ENCODE measurements at regions not wholly inside any gene's neighbourhood (a gene's known extent, or its start where the extent isn't known, plus 50 kb on each side); places are given as distances from the start of the nearest gene placed in this dataset.

DNA sequence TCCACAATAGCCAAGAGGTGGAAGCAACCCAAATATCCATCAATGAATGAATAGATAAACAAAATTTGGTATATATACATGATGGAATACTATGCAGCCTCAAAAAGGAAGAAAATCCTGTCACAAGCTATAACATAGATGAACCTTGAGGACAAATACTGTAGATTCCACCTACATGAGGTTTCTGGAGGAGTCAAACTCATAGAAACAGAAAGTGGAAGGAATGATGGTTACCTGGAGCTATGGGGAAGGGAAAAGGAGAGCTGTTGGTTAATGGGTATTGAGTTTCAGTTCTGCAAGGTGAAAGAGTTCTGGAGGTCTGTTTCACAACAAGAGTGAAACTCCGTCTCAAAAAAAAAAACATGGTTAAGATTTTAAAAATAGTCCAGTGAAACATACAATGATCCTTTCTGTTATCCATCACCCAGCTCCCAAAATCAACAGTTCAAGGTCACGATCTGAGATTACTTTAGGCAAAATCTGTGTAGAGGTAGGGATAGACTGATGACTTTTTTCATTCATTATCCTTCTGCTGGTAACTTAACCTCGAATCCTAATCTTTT is 80.8 kb upstream of the HNRNPU start (continued):
- TF ChIP-seq, protein P1, sequence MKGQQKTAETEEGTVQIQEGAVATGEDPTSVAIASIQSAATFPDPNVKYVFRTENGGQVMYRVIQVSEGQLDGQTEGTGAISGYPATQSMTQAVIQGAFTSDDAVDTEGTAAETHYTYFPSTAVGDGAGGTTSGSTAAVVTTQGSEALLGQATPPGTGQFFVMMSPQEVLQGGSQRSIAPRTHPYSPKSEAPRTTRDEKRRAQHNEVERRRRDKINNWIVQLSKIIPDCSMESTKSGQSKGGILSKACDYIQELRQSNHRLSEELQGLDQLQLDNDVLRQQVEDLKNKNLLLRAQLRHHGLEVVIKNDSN (IDR thresholded peaks at IDR 0.05; ENCODE audit: borderline replicate concordance, extremely low read length, insufficient read depth, low read depth, low read length), result no peak
- peak; percentile 96 for TF ChIP-seq EED (IDR thresholded peaks at IDR 0.05; ENCODE audit: low read depth)
- TF ChIP-seq DPF2 (IDR thresholded peaks at IDR 0.05), result peak; percentile 63
- peak; percentile 97 to 98 for TF ChIP-seq IKZF2 (IDR thresholded peaks at IDR 0.05)
- TF ChIP-seq STAT3 (IDR thresholded peaks at IDR 0.05; ENCODE audit: low read depth, low read length), result no peak
- peak; percentile 55 for TF ChIP-seq MEF2B (IDR thresholded peaks at IDR 0.05; ENCODE audit: partially characterized antibody, poor library complexity, severe bottlenecking)
- TF ChIP-seq RAD51 (IDR thresholded peaks at IDR 0.05), result no peak
- TF ChIP-seq ZNF217 (IDR thresholded peaks at IDR 0.05), result peak; percentile 94; the same call in 1 of the 2 replicates
- no peak for TF ChIP-seq CHD2 (IDR thresholded peaks at IDR 0.05; ENCODE audit: borderline replicate concordance, low read depth, low read length)
- TF ChIP-seq, protein P2, sequence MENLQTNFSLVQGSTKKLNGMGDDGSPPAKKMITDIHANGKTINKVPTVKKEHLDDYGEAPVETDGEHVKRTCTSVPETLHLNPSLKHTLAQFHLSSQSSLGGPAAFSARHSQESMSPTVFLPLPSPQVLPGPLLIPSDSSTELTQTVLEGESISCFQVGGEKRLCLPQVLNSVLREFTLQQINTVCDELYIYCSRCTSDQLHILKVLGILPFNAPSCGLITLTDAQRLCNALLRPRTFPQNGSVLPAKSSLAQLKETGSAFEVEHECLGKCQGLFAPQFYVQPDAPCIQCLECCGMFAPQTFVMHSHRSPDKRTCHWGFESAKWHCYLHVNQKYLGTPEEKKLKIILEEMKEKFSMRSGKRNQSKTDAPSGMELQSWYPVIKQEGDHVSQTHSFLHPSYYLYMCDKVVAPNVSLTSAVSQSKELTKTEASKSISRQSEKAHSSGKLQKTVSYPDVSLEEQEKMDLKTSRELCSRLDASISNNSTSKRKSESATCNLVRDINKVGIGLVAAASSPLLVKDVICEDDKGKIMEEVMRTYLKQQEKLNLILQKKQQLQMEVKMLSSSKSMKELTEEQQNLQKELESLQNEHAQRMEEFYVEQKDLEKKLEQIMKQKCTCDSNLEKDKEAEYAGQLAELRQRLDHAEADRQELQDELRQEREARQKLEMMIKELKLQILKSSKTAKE (IDR thresholded peaks at IDR 0.05; ENCODE audit: low read depth, poor library complexity, severe bottlenecking), result peak; percentile 52
- no peak for TF ChIP-seq SIX5 (IDR thresholded peaks at IDR 0.05; ENCODE audit: low read depth, low read length, severe bottlenecking)
- peak; percentile 80; the same call in 1 of the 2 replicates for TF ChIP-seq CBX5 (IDR thresholded peaks at IDR 0.05; ENCODE audit: low read depth)
- TF ChIP-seq CBX3 (IDR thresholded peaks at IDR 0.05; ENCODE audit: borderline replicate concordance, low read depth), result no peak
- TF ChIP-seq SIN3A (IDR thresholded peaks at IDR 0.05; ENCODE audit: low read depth, low read length), result no peak
- TF ChIP-seq RBBP5 (conservative IDR thresholded peaks at IDR 0.05), result no peak
- peak; percentile 88 for TF ChIP-seq NFIC (IDR thresholded peaks at IDR 0.05; ENCODE audit: low read depth, low read length)
- TF ChIP-seq ZBED1 (IDR thresholded peaks at IDR 0.05; ENCODE audit: borderline replicate concordance), result peak; percentile 62
- TF ChIP-seq BCL11A (IDR thresholded peaks at IDR 0.05; ENCODE audit: low read depth, low read length), result peak; percentile 85
- TF ChIP-seq ZNF24 (IDR thresholded peaks at IDR 0.05), result peak; percentile 36; the same call in 1 of the 2 replicates
- TF ChIP-seq PML (IDR thresholded peaks at IDR 0.05; ENCODE audit: low read length), result 0 out of 2 replicates have a peak, but pooled peaks have one; percentile 22
- no peak for TF ChIP-seq HDGF (IDR thresholded peaks at IDR 0.05)
- TF ChIP-seq, protein P3, sequence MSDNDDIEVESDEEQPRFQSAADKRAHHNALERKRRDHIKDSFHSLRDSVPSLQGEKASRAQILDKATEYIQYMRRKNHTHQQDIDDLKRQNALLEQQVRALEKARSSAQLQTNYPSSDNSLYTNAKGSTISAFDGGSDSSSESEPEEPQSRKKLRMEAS (IDR thresholded peaks at IDR 0.05; ENCODE audit: low read depth, low read length), result no peak
